Hepatocyte (in vitro differentiated cells): ENCODE measurements at regions not wholly inside any gene's neighbourhood (a gene's known extent, or its start where the extent isn't known, plus 50 kb on each side); places are given as distances from the start of the nearest gene placed in this dataset.

ENCODE experiments used
- EZH2 ChIP-seq: fragments of 200-600 bp; sonication (generic); IDR thresholded peaks from 2 replicates; pipeline ENCODE4 v1.6.1; 2016; ENCODE audit warnings: antibody characterized with exemption, mild to moderate bottlenecking, borderline replicate concordance
- EZH2phosphoT487 ChIP-seq: fragments of 200-600 bp; sonication (generic); IDR thresholded peaks from one replicate; pipeline ENCODE4 v1.6.1; 2018; ENCODE audit warnings: antibody characterized with exemption, mild to moderate bottlenecking, low read depth, moderate library complexity; ENCODE audit not compliant: unreplicated experiment, severe bottlenecking
- TF ChIP-seq, protein P1 (sequence below): fragments of 200-600 bp; sonication (generic); IDR thresholded peaks from 2 replicates; pipeline ENCODE4 v1.5.1; 2016; ENCODE audit warnings: antibody characterized with exemption, mild to moderate bottlenecking; ENCODE audit not compliant: poor library complexity

DNA sequence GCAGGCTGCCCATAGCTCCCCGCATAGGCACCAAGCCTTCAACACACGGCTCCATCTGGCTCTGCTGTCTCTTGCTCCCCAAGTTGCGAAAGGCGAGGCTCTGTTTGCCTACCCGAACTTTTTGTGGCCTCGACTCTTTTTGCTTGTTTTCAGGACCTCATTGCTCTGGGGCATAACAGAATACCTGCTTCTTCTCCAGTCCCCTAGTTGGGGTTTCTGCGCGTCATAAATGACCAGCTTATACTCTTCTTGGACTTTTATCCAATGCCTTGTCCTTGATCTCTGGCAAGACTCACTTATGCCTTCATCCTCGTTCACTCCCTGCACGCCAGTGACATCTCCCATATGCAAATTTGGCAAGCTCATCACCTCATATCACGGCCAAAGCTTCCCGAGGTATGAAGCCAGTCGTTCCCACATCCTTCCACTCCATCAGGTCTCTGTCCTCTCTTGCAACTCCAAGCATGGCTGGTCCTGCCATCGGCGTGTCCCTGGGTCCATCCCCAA is 238.8 kb upstream of the ADAMTS16 start:
- TF ChIP-seq, protein P1, sequence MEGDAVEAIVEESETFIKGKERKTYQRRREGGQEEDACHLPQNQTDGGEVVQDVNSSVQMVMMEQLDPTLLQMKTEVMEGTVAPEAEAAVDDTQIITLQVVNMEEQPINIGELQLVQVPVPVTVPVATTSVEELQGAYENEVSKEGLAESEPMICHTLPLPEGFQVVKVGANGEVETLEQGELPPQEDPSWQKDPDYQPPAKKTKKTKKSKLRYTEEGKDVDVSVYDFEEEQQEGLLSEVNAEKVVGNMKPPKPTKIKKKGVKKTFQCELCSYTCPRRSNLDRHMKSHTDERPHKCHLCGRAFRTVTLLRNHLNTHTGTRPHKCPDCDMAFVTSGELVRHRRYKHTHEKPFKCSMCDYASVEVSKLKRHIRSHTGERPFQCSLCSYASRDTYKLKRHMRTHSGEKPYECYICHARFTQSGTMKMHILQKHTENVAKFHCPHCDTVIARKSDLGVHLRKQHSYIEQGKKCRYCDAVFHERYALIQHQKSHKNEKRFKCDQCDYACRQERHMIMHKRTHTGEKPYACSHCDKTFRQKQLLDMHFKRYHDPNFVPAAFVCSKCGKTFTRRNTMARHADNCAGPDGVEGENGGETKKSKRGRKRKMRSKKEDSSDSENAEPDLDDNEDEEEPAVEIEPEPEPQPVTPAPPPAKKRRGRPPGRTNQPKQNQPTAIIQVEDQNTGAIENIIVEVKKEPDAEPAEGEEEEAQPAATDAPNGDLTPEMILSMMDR = no peak
- TF ChIP-seq EZH2phosphoT487 = no peak
- no peak for TF ChIP-seq EZH2
